Neural cell (in vitro differentiated cells): ENCODE measurements at regions not wholly inside any gene's neighbourhood (a gene's known extent, or its start where the extent isn't known, plus 50 kb on each side); places are given as distances from the start of the nearest gene placed in this dataset.

Experiments
- H2AFZ ChIP-seq: fragments of 200-600, 300-800 bp; sonication (generic), shearing (Covaris generic); 2 replicates; pipeline ENCODE4 v1.6.0; 2014; ENCODE audit warnings: low read depth, mild to moderate bottlenecking, antibody characterized with exemption, low read length, moderate library complexity
- H3F3A ChIP-seq: fragments of 200-600 bp; shearing (Covaris generic); 2 replicates; pipeline ENCODE4 v1.6.1; 2016; ENCODE audit warnings: mild to moderate bottlenecking, moderate library complexity, mixed read lengths, antibody characterized with exemption, low read length; ENCODE audit not compliant: insufficient read depth, poor library complexity, severe bottlenecking
- H3K27ac ChIP-seq: fragments of 200-600, 300-800 bp; sonication (generic), shearing (Covaris generic); 2 replicates; pipeline ENCODE4 v1.5.1; 2014; ENCODE audit warnings: mild to moderate bottlenecking, low read length, moderate library complexity
- H3K27me3 ChIP-seq: fragments of 300-800, 200-600 bp; sonication (generic), shearing (Covaris generic); 2 replicates; pipeline ENCODE4 v1.6.0; 2014; ENCODE audit warnings: mild to moderate bottlenecking, low read depth, low read length, moderate library complexity; ENCODE audit not compliant: insufficient read depth
- H3K36me3 ChIP-seq: fragments of 300-800, 200-600 bp; sonication (generic), shearing (Covaris generic); 2 replicates; pipeline ENCODE4 v1.5.1; 2014; ENCODE audit warnings: mild to moderate bottlenecking, antibody characterized with exemption, low read length, moderate library complexity; ENCODE audit not compliant: insufficient read depth
- H3K4me2 ChIP-seq: fragments of 300-800, 200-600 bp; sonication (generic), shearing (Covaris generic); 2 replicates; pipeline ENCODE4 v1.6.0; 2014; ENCODE audit warnings: mild to moderate bottlenecking, low read length
- H3K4me3 ChIP-seq: fragments of 300-800, 200-600 bp; sonication (generic), shearing (Covaris generic); 2 replicates; pipeline ENCODE4 v1.5.1; 2014; ENCODE audit warnings: mild to moderate bottlenecking, low read length, moderate library complexity
- H3K79me2 ChIP-seq: fragments of 200-600 bp; shearing (Covaris generic); replicated peaks from 2 replicates; pipeline ENCODE4 v1.6.0; 2014; ENCODE audit warnings: mild to moderate bottlenecking, low read length, moderate library complexity; ENCODE audit not compliant: insufficient read depth
- H3K9ac ChIP-seq: fragments of 300-800, 200-600 bp; sonication (generic), shearing (Covaris generic); 2 replicates; pipeline ENCODE4 v1.6.1; 2016; ENCODE audit warnings: mild to moderate bottlenecking, low read length, mixed read lengths
- H3K9me2 ChIP-seq: fragments of 200-600 bp; shearing (Covaris generic); 2 replicates; pipeline ENCODE4 v1.6.1; 2016; ENCODE audit warnings: mild to moderate bottlenecking, low read length, mixed read lengths; ENCODE audit not compliant: insufficient read depth
- H3K9me3 ChIP-seq: fragments of 200-600, 300-800 bp; sonication (generic), shearing (Covaris generic); 2 replicates; pipeline ENCODE4 v1.6.1; 2016; ENCODE audit warnings: mild to moderate bottlenecking, mixed run types, low read length, moderate library complexity, mixed read lengths
- H4K20me1 ChIP-seq: fragments of 200-600 bp; shearing (Covaris generic); 2 replicates; pipeline ENCODE4 v1.6.1; 2016; ENCODE audit warnings: mild to moderate bottlenecking, mixed run types; ENCODE audit not compliant: insufficient read depth
- EP300 ChIP-seq: fragments of 450-650 bp; conservative IDR thresholded peaks from 2 replicates; pipeline ENCODE4 v1.6.1; 2014; ENCODE audit warnings: antibody characterized with exemption, mild to moderate bottlenecking, moderate library complexity; ENCODE audit not compliant: poor library complexity, severe bottlenecking
- EZH2 ChIP-seq: fragments of 200-600, 300-800 bp; shearing (Covaris generic), sonication (generic); IDR thresholded peaks from 2 replicates; pipeline ENCODE4 v1.6.1; 2014; ENCODE audit warnings: antibody characterized with exemption, low read length, borderline replicate concordance, mild to moderate bottlenecking; ENCODE audit not compliant: insufficient read depth, poor library complexity, severe bottlenecking
- MXI1 ChIP-seq: fragments of 450-650 bp; conservative IDR thresholded peaks from 2 replicates; pipeline ENCODE4 v1.6.1; 2014; ENCODE audit warnings: antibody characterized with exemption, mild to moderate bottlenecking; ENCODE audit not compliant: poor library complexity, severe bottlenecking
- POLR2AphosphoS5 ChIP-seq: IDR thresholded peaks from 2 replicates; pipeline ENCODE4 v1.6.1; 2012
- RAD21 ChIP-seq: fragments of 450-650 bp; conservative IDR thresholded peaks from 2 replicates; pipeline ENCODE4 v1.6.1; 2014; ENCODE audit warnings: antibody characterized with exemption, mild to moderate bottlenecking, moderate library complexity
- SMC3 ChIP-seq: fragments of 450-650 bp; conservative IDR thresholded peaks from 2 replicates; pipeline ENCODE4 v1.6.1; 2014; ENCODE audit warnings: antibody characterized with exemption, mild to moderate bottlenecking, moderate library complexity; ENCODE audit not compliant: poor library complexity
- TF ChIP-seq, protein P1 (sequence below): IDR thresholded peaks from 2 replicates; pipeline ENCODE4 v1.6.1; 2012; ENCODE audit warnings: borderline replicate concordance
- TF ChIP-seq, protein P2 (sequence below): fragments of 450-650 bp; IDR thresholded peaks from 2 replicates; pipeline ENCODE4 v1.5.1; 2014; ENCODE audit warnings: antibody characterized with exemption, mild to moderate bottlenecking, moderate library complexity; ENCODE audit not compliant: poor library complexity, severe bottlenecking

DNA sequence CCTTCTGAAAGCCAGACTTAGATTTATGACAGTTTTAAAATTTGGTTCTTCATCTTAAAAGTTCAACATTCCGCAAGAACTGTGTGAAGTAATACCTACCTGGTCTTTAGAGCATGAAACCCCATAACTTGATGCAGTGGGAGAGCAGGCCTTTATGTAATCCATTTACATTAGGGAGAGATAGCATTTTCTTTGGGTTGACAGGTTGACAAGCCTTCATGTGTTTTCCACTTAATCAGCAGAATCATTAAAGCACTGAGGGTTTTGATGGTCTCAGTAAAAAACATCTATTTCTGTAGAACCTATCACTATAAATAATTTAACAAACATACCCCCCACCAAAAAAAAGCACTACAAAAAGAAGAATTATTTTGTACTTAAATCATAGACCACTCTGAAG lies 121.6 kb upstream of the KIF2A start:
- Histone ChIP-seq H3K9me3 (no peaks in the 10 kb centered on the region), H2AFZ (no peak overlapping the region), H4K20me1 (no peaks in the 10 kb centered on the region), H3K79me2 (no peaks in the 10 kb centered on the region), H3K9me2 (no peaks in the 10 kb centered on the region), H3K27ac (peak overlapping the region; percentile 52), H3K9ac (no peak overlapping the region), H3K4me2 (peak overlapping the region; percentile 53), H3K27me3 (no peaks in the 10 kb centered on the region), H3F3A (peaks cover 3% of the 10 kb centered on the region), H3K36me3 (no peaks in the 10 kb centered on the region), H3K4me3 (no peak overlapping the region)
- peak; percentile 84 for TF ChIP-seq EP300
- TF ChIP-seq, protein P1, sequence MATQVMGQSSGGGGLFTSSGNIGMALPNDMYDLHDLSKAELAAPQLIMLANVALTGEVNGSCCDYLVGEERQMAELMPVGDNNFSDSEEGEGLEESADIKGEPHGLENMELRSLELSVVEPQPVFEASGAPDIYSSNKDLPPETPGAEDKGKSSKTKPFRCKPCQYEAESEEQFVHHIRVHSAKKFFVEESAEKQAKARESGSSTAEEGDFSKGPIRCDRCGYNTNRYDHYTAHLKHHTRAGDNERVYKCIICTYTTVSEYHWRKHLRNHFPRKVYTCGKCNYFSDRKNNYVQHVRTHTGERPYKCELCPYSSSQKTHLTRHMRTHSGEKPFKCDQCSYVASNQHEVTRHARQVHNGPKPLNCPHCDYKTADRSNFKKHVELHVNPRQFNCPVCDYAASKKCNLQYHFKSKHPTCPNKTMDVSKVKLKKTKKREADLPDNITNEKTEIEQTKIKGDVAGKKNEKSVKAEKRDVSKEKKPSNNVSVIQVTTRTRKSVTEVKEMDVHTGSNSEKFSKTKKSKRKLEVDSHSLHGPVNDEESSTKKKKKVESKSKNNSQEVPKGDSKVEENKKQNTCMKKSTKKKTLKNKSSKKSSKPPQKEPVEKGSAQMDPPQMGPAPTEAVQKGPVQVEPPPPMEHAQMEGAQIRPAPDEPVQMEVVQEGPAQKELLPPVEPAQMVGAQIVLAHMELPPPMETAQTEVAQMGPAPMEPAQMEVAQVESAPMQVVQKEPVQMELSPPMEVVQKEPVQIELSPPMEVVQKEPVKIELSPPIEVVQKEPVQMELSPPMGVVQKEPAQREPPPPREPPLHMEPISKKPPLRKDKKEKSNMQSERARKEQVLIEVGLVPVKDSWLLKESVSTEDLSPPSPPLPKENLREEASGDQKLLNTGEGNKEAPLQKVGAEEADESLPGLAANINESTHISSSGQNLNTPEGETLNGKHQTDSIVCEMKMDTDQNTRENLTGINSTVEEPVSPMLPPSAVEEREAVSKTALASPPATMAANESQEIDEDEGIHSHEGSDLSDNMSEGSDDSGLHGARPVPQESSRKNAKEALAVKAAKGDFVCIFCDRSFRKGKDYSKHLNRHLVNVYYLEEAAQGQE, result no peak
- TF ChIP-seq POLR2AphosphoS5, result peak; percentile 55

DNA sequence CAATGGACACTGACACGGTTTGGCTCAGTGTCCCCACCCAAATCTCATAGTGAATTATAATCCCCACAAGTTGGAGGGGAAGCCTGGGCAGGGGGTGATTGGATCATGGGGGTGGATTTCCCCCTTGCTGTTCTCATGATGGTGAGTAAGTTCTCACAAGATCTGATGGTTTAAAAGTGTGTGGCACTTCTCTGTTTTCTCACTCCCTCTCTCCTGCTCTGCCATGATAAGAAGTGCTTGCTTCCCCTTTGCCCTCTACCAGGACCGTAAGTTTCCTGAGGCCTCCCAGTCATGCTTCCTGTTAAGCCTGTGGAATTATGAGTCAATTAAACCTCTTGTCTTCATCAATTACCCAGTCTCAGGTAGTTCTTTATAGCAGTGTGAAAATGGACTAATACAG lies 115.8 kb upstream of the KIF2A start:
- H3K36me3 ChIP-seq, result no peaks in the 10 kb centered on the region
- H3K4me2 ChIP-seq, result no peak overlapping the region
- no peaks in the 10 kb centered on the region for H3F3A ChIP-seq
- no peak overlapping the region for H2AFZ ChIP-seq
- H3K9me3 ChIP-seq, result peaks cover 11% of the 10 kb centered on the region
- H3K9ac ChIP-seq, result no peak overlapping the region
- no peak overlapping the region for H3K4me3 ChIP-seq
- TF ChIP-seq, protein P1, result no peak
- TF ChIP-seq, protein P2, sequence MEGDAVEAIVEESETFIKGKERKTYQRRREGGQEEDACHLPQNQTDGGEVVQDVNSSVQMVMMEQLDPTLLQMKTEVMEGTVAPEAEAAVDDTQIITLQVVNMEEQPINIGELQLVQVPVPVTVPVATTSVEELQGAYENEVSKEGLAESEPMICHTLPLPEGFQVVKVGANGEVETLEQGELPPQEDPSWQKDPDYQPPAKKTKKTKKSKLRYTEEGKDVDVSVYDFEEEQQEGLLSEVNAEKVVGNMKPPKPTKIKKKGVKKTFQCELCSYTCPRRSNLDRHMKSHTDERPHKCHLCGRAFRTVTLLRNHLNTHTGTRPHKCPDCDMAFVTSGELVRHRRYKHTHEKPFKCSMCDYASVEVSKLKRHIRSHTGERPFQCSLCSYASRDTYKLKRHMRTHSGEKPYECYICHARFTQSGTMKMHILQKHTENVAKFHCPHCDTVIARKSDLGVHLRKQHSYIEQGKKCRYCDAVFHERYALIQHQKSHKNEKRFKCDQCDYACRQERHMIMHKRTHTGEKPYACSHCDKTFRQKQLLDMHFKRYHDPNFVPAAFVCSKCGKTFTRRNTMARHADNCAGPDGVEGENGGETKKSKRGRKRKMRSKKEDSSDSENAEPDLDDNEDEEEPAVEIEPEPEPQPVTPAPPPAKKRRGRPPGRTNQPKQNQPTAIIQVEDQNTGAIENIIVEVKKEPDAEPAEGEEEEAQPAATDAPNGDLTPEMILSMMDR, result no peak
- TF ChIP-seq POLR2AphosphoS5, result no peak
- TF ChIP-seq EP300, result no peak
- no peak for TF ChIP-seq SMC3
- TF ChIP-seq EZH2, result no peak
- no peak for TF ChIP-seq MXI1
- no peak for TF ChIP-seq RAD21
- no peaks in the 10 kb centered on the region for H4K20me1 ChIP-seq
- H3K79me2 ChIP-seq, result no peaks in the 10 kb centered on the region
- no peaks in the 10 kb centered on the region for H3K27me3 ChIP-seq
- H3K27ac ChIP-seq, result no peak overlapping the region
- no peaks in the 10 kb centered on the region for H3K9me2 ChIP-seq
